Naive B cell (primary cell): ENCODE measurements at regions not wholly inside any gene's neighbourhood (a gene's known extent, or its start where the extent isn't known, plus 50 kb on each side); places are given as distances from the start of the nearest gene placed in this dataset.

Experiments used
- ATAC-seq, 2 donors: fragments of 150-1000 bp; cut with Tn5 transposase; 2 replicates each; pipeline ENCODE4 v1.10.0; 2021; ENCODE audit warnings: low read depth in 2 of 2, mild to moderate bottlenecking in 2 of 2, moderate library complexity in 2 of 2
- DNase-seq: peaks from one replicate; pipeline ENCODE4 v3.0.0; 2022
- H3K27ac Mint-ChIP-seq, 6 donors: one replicate each; pipeline ENCODE4 v1.8.0; 2020 to 2022; ENCODE audit warnings: mild to moderate bottlenecking in 6 of 6, mixed read lengths in 6 of 6, moderate library complexity in 5 of 6, inconsistent platforms in 2 of 6
- H3K27me3 Mint-ChIP-seq, 3 donors: one replicate each; pipeline ENCODE4 v1.8.0; 2021 to 2022; ENCODE audit warnings: mixed read lengths in 3 of 3, mild to moderate bottlenecking in 1 of 3
- H3K36me3 Mint-ChIP-seq, 2 donors: one replicate each; pipeline ENCODE4 v1.8.0; 2020 to 2022; ENCODE audit warnings: mixed read lengths in 2 of 2, inconsistent platforms in 1 of 2, mild to moderate bottlenecking in 1 of 2
- H3K4me1 Mint-ChIP-seq, 3 donors: one replicate each; pipeline ENCODE4 v1.8.0; 2020 to 2022; ENCODE audit warnings: mixed read lengths in 3 of 3, inconsistent platforms in 1 of 3, mild to moderate bottlenecking in 1 of 3, moderate library complexity in 1 of 3
- H3K4me3 Mint-ChIP-seq, 8 donors: one replicate each; pipeline ENCODE4 v1.8.0; 2020 to 2022; ENCODE audit warnings: mild to moderate bottlenecking in 8 of 8, mixed read lengths in 8 of 8, moderate library complexity in 8 of 8, inconsistent platforms in 2 of 8
- H3K9me3 Mint-ChIP-seq, 7 donors: one replicate each; pipeline ENCODE4 v1.8.0; 2020 to 2022; ENCODE audit warnings: mixed read lengths in 7 of 7, mild to moderate bottlenecking in 5 of 7, inconsistent platforms in 2 of 7, moderate library complexity in 1 of 7

- H3K27me3 Mint-ChIP-seq = peaks cover 0 to 18% (median 14%) of the 10 kb centered on the region in 3 donors
- H3K4me1 Mint-ChIP-seq = no peaks in the 10 kb centered on the region
- H3K9me3 Mint-ChIP-seq = peaks cover 0 to 25% (median 3%) of the 10 kb centered on the region in 7 donors
- ATAC-seq (no peak), DNase-seq (no peak)
- no peak overlapping the region for H3K27ac Mint-ChIP-seq
- H3K4me3 Mint-ChIP-seq = no peak overlapping the region
- H3K36me3 Mint-ChIP-seq = peaks cover 0 to 7% of the 10 kb centered on the region in 2 donors
Measured at GRCh38 chr3:64427671-64428070, 202.4 kb upstream of the PRICKLE2 start.

GRCh38 chr3:64426551-64426950 is 201.3 kb upstream of the PRICKLE2 start:
- Mint-ChIP-seq H3K9me3 (peaks cover 0 to 24% (median 0%) of the 10 kb centered on the region in 7 donors), H3K36me3 (no peaks in the 10 kb centered on the region), H3K27me3 (peaks cover 0 to 18% (median 14%) of the 10 kb centered on the region in 3 donors), H3K27ac (no peak overlapping the region), H3K4me3 (no peak overlapping the region), H3K4me1 (no peaks in the 10 kb centered on the region)
- ATAC-seq (no peak), DNase-seq (no peak)

GRCh38 chr3:64422932-64423331 is 197.7 kb upstream of the PRICKLE2 start:
- H3K4me3 Mint-ChIP-seq = no peak overlapping the region
- H3K27me3 Mint-ChIP-seq = peaks cover 6 to 14% (median 8%) of the 10 kb centered on the region in 3 donors
- no peaks in the 10 kb centered on the region for H3K4me1 Mint-ChIP-seq
- DNase-seq (no peak), ATAC-seq (no peak)
- peaks cover 0 to 2% (median 0%) of the 10 kb centered on the region in 7 donors for H3K9me3 Mint-ChIP-seq
- H3K36me3 Mint-ChIP-seq = no peaks in the 10 kb centered on the region
- H3K27ac Mint-ChIP-seq = no peak overlapping the region

GRCh38 chr3:64422192-64422591 is 196.9 kb upstream of the PRICKLE2 start:
- no peak for DNase-seq

GRCh38 chr3:64417816-64418215 is 192.6 kb upstream of the PRICKLE2 start:
- no peaks in the 10 kb centered on the region for H3K4me1 Mint-ChIP-seq
- H3K27ac Mint-ChIP-seq = peak overlapping the region in 1 of 6 donors; percentile 13
- ATAC-seq = no peak
- H3K27me3 Mint-ChIP-seq = peaks cover 4 to 25% (median 23%) of the 10 kb centered on the region in 3 donors
- peaks cover 0 to 6% (median 0%) of the 10 kb centered on the region in 7 donors for H3K9me3 Mint-ChIP-seq
- DNase-seq = no peak
- H3K4me3 Mint-ChIP-seq = no peak overlapping the region
- no peaks in the 10 kb centered on the region for H3K36me3 Mint-ChIP-seq

More at GRCh38 chr3:64422192-64422591, 196.9 kb upstream of the PRICKLE2 start:
- Mint-ChIP-seq H3K27ac (no peak overlapping the region), H3K9me3 (no peaks in the 10 kb centered on the region), H3K27me3 (peaks cover 6 to 12% (median 8%) of the 10 kb centered on the region in 3 donors), H3K36me3 (no peaks in the 10 kb centered on the region), H3K4me3 (no peak overlapping the region), H3K4me1 (no peaks in the 10 kb centered on the region)
- no peak for ATAC-seq

GRCh38 chr3:64414043-64414442 is 188.8 kb upstream of the PRICKLE2 start:
- H3K36me3 Mint-ChIP-seq = no peaks in the 10 kb centered on the region
- ATAC-seq (no peak), DNase-seq (no peak)
- H3K27ac Mint-ChIP-seq = no peak overlapping the region
- no peaks in the 10 kb centered on the region for H3K4me1 Mint-ChIP-seq
- H3K27me3 Mint-ChIP-seq = peaks cover 8 to 26% (median 17%) of the 10 kb centered on the region in 3 donors
- H3K9me3 Mint-ChIP-seq = peaks cover 0 to 6% (median 1%) of the 10 kb centered on the region in 7 donors
- no peak overlapping the region for H3K4me3 Mint-ChIP-seq

- Mint-ChIP-seq H3K9me3 (peaks cover 0 to 6% (median 1%) of the 10 kb centered on the region in 7 donors), H3K36me3 (no peaks in the 10 kb centered on the region), H3K27me3 (peaks cover 8 to 26% (median 17%) of the 10 kb centered on the region in 3 donors), H3K27ac (no peak overlapping the region), H3K4me3 (no peak overlapping the region), H3K4me1 (no peaks in the 10 kb centered on the region)
- DNase-seq = no peak
- ATAC-seq = no peak
Measured at GRCh38 chr3:64411101-64411500, 185.8 kb upstream of the PRICKLE2 start.

- H3K4me1 Mint-ChIP-seq = no peaks in the 10 kb centered on the region
- no peak for ATAC-seq
- no peak overlapping the region for H3K4me3 Mint-ChIP-seq
- H3K9me3 Mint-ChIP-seq = peaks cover 0 to 6% (median 0%) of the 10 kb centered on the region in 7 donors
- H3K27ac Mint-ChIP-seq = no peak overlapping the region
- no peaks in the 10 kb centered on the region for H3K36me3 Mint-ChIP-seq
- peaks cover 4 to 20% (median 13%) of the 10 kb centered on the region in 3 donors for H3K27me3 Mint-ChIP-seq
- no peak for DNase-seq
Measured at GRCh38 chr3:64410226-64410625, 185.0 kb upstream of the PRICKLE2 start.

GRCh38 chr3:64408770-64409169 is 183.5 kb upstream of the PRICKLE2 start:
- no peak for ATAC-seq
- no peak for DNase-seq
- Mint-ChIP-seq H3K4me1 (no peaks in the 10 kb centered on the region), H3K36me3 (no peaks in the 10 kb centered on the region), H3K27me3 (peaks cover 4 to 12% (median 9%) of the 10 kb centered on the region in 3 donors), H3K4me3 (peak overlapping the region in 1 of 8 donors; percentile 44), H3K27ac (no peak overlapping the region), H3K9me3 (peaks cover 0 to 6% (median 0%) of the 10 kb centered on the region in 7 donors)

- DNase-seq (no peak), ATAC-seq (no peak)
- peaks cover 0 to 3% (median 0%) of the 10 kb centered on the region in 7 donors for H3K9me3 Mint-ChIP-seq
- H3K27me3 Mint-ChIP-seq = peaks cover 0 to 4% (median 0%) of the 10 kb centered on the region in 3 donors
- no peak overlapping the region for H3K4me3 Mint-ChIP-seq
- H3K4me1 Mint-ChIP-seq = no peaks in the 10 kb centered on the region
- H3K27ac Mint-ChIP-seq = no peak overlapping the region
- H3K36me3 Mint-ChIP-seq = no peaks in the 10 kb centered on the region
Measured at GRCh38 chr3:64406271-64406670, 181.0 kb upstream of the PRICKLE2 start.

- ATAC-seq = no peak
- H3K27me3 Mint-ChIP-seq = peaks cover 0 to 4% (median 0%) of the 10 kb centered on the region in 3 donors
Measured at GRCh38 chr3:64405211-64405835, 180.1 kb upstream of the PRICKLE2 start.

GRCh38 chr3:64400706-64401105 is 175.4 kb upstream of the PRICKLE2 start:
- H3K27me3 Mint-ChIP-seq = no peaks in the 10 kb centered on the region
- H3K27ac Mint-ChIP-seq = no peak overlapping the region
- H3K4me1 Mint-ChIP-seq = no peaks in the 10 kb centered on the region
- no peaks in the 10 kb centered on the region for H3K36me3 Mint-ChIP-seq
- no peak overlapping the region for H3K4me3 Mint-ChIP-seq
- ATAC-seq = no peak
- H3K9me3 Mint-ChIP-seq = no peaks in the 10 kb centered on the region
- no peak for DNase-seq

More at GRCh38 chr3:64405211-64405835, 180.1 kb upstream of the PRICKLE2 start:
- Mint-ChIP-seq H3K27ac (no peak overlapping the region), H3K36me3 (no peaks in the 10 kb centered on the region), H3K9me3 (peaks cover 0 to 3% (median 0%) of the 10 kb centered on the region in 7 donors), H3K4me1 (no peaks in the 10 kb centered on the region), H3K4me3 (no peak overlapping the region)
- no peak for DNase-seq

- no peak overlapping the region for H3K27ac Mint-ChIP-seq
- ATAC-seq (no peak), DNase-seq (no peak)
Measured at GRCh38 chr3:64399205-64399800, 174.0 kb upstream of the PRICKLE2 start.

GRCh38 chr3:64398476-64398875 is 173.2 kb upstream of the PRICKLE2 start:
- no peaks in the 10 kb centered on the region for H3K27me3 Mint-ChIP-seq
- no peak for DNase-seq
- H3K4me3 Mint-ChIP-seq = no peak overlapping the region
- H3K9me3 Mint-ChIP-seq = no peaks in the 10 kb centered on the region
- ATAC-seq = no peak
- peak overlapping the region in 1 of 6 donors; percentile 7 for H3K27ac Mint-ChIP-seq
- no peaks in the 10 kb centered on the region for H3K4me1 Mint-ChIP-seq
- H3K36me3 Mint-ChIP-seq = no peaks in the 10 kb centered on the region

More at GRCh38 chr3:64399205-64399800, 174.0 kb upstream of the PRICKLE2 start:
- H3K4me1 Mint-ChIP-seq = no peaks in the 10 kb centered on the region
- H3K27me3 Mint-ChIP-seq = no peaks in the 10 kb centered on the region
- no peak overlapping the region for H3K4me3 Mint-ChIP-seq
- H3K36me3 Mint-ChIP-seq = no peaks in the 10 kb centered on the region
- no peaks in the 10 kb centered on the region for H3K9me3 Mint-ChIP-seq
